WTC11 (cell line): ENCODE measurements at regions not wholly inside any gene's neighbourhood (a gene's known extent, or its start where the extent isn't known, plus 50 kb on each side); places are given as distances from the start of the nearest gene placed in this dataset.

ENCODE experiments used
- ATAC-seq: fragments of 200-7000 bp; cut with Tn5 transposase; 2 replicates; pipeline ENCODE4 v1.10.0; 2021; ENCODE audit warnings: mild to moderate bottlenecking, moderate library complexity
- CTCF ChIA-PET: fragments of 300-600 bp; sonication (Branson Sonifier 250); formaldehyde crosslinking; loops from one replicate; lab custom pipeline; 2021; ENCODE audit warnings: antibody characterized with exemption; lab: Charles Lee
- POLR2A ChIA-PET: fragments of 350-600 bp; sonication (Branson Sonifier 250); formaldehyde crosslinking; loops from one replicate; lab custom pipeline; 2021; ENCODE audit warnings: antibody characterized with exemption; lab: Charles Lee
- DNase-seq: peaks from one replicate; pipeline ENCODE4 v3.0.0; 2021; ENCODE audit warnings: low spot score
- H3K27ac Mint-ChIP-seq: 2 replicates; pipeline ENCODE4 v1.8.0; 2021; ENCODE audit warnings: mixed read lengths
- H3K27me3 Mint-ChIP-seq: 2 replicates; pipeline ENCODE4 v1.8.0; 2021; ENCODE audit warnings: low read depth, mild to moderate bottlenecking, moderate library complexity, mixed read lengths
- H3K36me3 Mint-ChIP-seq: 2 replicates; pipeline ENCODE4 v1.8.0; 2021; ENCODE audit warnings: mixed read lengths
- H3K4me1 Mint-ChIP-seq: 2 replicates; pipeline ENCODE4 v1.8.0; 2022; ENCODE audit warnings: mixed read lengths
- H3K4me3 Mint-ChIP-seq: 2 replicates; pipeline ENCODE4 v1.8.0; 2021; ENCODE audit warnings: mild to moderate bottlenecking, moderate library complexity, mixed read lengths
- H3K9me3 Mint-ChIP-seq: 2 replicates; pipeline ENCODE4 v1.8.0; 2021; ENCODE audit warnings: mixed read lengths
- EMX1 ChIP-seq: fragments of 250-450 bp; sonication (Bioruptor Pico); IDR thresholded peaks from 2 replicates; pipeline ENCODE4 v1.8.0; 2021; ENCODE audit warnings: mild to moderate bottlenecking
- FOXJ3 ChIP-seq: sonication (generic); formaldehyde crosslinking; IDR thresholded peaks from 2 replicates; pipeline ENCODE4 v1.9.0; 2021; ENCODE audit warnings: missing genetic modification reagents, mild to moderate bottlenecking, borderline replicate concordance
- GABPB1 ChIP-seq: sonication (generic); formaldehyde crosslinking; IDR thresholded peaks from 2 replicates; pipeline ENCODE4 v1.8.1; 2023; ENCODE audit warnings: mild to moderate bottlenecking, missing genetic modification reagents
- GRHL2 ChIP-seq: fragments of 250-450 bp; sonication (Bioruptor Pico); IDR thresholded peaks from 2 replicates; pipeline ENCODE4 v1.8.0; 2022; ENCODE audit warnings: mild to moderate bottlenecking, moderate library complexity; ENCODE audit not compliant: insufficient replicate concordance, severe bottlenecking
- GTF2I ChIP-seq: fragments of 250-450 bp; sonication (Bioruptor Pico); conservative IDR thresholded peaks from 2 replicates; pipeline ENCODE4 v1.4.0; 2021; ENCODE audit warnings: mild to moderate bottlenecking
- MXD4 ChIP-seq: fragments of 250-450 bp; sonication (Bioruptor Pico); IDR thresholded peaks from 2 replicates; pipeline ENCODE4 v1.8.0; 2021; ENCODE audit warnings: mild to moderate bottlenecking, moderate library complexity, borderline replicate concordance
- NFATC4 ChIP-seq: fragments of 250-450 bp; sonication (Bioruptor Pico); IDR thresholded peaks from 2 replicates; pipeline ENCODE4 v1.9.0; 2021; ENCODE audit warnings: mild to moderate bottlenecking
- NFE2L1 ChIP-seq: sonication (generic); formaldehyde crosslinking; IDR thresholded peaks from 2 replicates; pipeline ENCODE4 v1.8.1; 2023; ENCODE audit warnings: missing genetic modification reagents
- NR3C1 ChIP-seq: sonication (generic); formaldehyde crosslinking; conservative IDR thresholded peaks from 2 replicates; pipeline ENCODE4 v1.8.1; 2023; ENCODE audit warnings: low read depth, mild to moderate bottlenecking, missing genetic modification reagents
- SMAD4 ChIP-seq: sonication (generic); formaldehyde crosslinking; IDR thresholded peaks from 2 replicates; pipeline ENCODE4 v1.8.0; 2022; ENCODE audit warnings: mild to moderate bottlenecking, missing genetic modification reagents
- SOX15 ChIP-seq: fragments of 250-450 bp; sonication (Bioruptor Pico); IDR thresholded peaks from 2 replicates; pipeline ENCODE4 v1.9.0; 2021; ENCODE audit warnings: mild to moderate bottlenecking
- ZNF219 ChIP-seq: sonication (generic); formaldehyde crosslinking; IDR thresholded peaks from 2 replicates; pipeline ENCODE4 v1.8.0; 2023; ENCODE audit warnings: missing genetic modification reagents, mild to moderate bottlenecking, borderline replicate concordance
- ZNF263 ChIP-seq: sonication (generic); formaldehyde crosslinking; IDR thresholded peaks from 2 replicates; pipeline ENCODE4 v1.8.1; 2022; ENCODE audit warnings: low read depth, mild to moderate bottlenecking, moderate library complexity, missing genetic modification reagents
- ZNF396 ChIP-seq: fragments of 250-450 bp; sonication (Bioruptor Pico); IDR thresholded peaks from 2 replicates; pipeline ENCODE4 v1.8.0; 2021; ENCODE audit warnings: mild to moderate bottlenecking, moderate library complexity, borderline replicate concordance
- TF ChIP-seq, protein P1 (sequence below): fragments of 200-600 bp; IDR thresholded peaks from 2 replicates; pipeline ENCODE4 v1.8.0; 2022; ENCODE audit warnings: antibody characterized with exemption
- TF ChIP-seq, protein P2 (sequence below): fragments of 250-450 bp; sonication (Bioruptor Pico); conservative IDR thresholded peaks from 2 replicates; pipeline ENCODE4 v1.9.0; 2021; ENCODE audit warnings: mild to moderate bottlenecking
- TF ChIP-seq, protein P3 (sequence below): sonication (generic); formaldehyde crosslinking; IDR thresholded peaks from 2 replicates; pipeline ENCODE4 v1.8.1; 2023; ENCODE audit warnings: mild to moderate bottlenecking, moderate library complexity, missing genetic modification reagents
- TF ChIP-seq, protein P4 (sequence below): fragments of 250-450 bp; sonication (Bioruptor Pico); IDR thresholded peaks from 2 replicates; pipeline ENCODE4 v2.1.2; 2022; ENCODE audit warnings: mild to moderate bottlenecking, moderate library complexity
- TF ChIP-seq, protein P5 (sequence below): sonication (generic); formaldehyde crosslinking; IDR thresholded peaks from 2 replicates; pipeline ENCODE4 v1.8.0; 2022; ENCODE audit warnings: mild to moderate bottlenecking, missing genetic modification reagents
- TF ChIP-seq, protein P6 (sequence below): sonication (generic); formaldehyde crosslinking; IDR thresholded peaks from 2 replicates; pipeline ENCODE4 v1.8.1; 2023; ENCODE audit warnings: mild to moderate bottlenecking, missing genetic modification reagents, moderate library complexity

DNA sequence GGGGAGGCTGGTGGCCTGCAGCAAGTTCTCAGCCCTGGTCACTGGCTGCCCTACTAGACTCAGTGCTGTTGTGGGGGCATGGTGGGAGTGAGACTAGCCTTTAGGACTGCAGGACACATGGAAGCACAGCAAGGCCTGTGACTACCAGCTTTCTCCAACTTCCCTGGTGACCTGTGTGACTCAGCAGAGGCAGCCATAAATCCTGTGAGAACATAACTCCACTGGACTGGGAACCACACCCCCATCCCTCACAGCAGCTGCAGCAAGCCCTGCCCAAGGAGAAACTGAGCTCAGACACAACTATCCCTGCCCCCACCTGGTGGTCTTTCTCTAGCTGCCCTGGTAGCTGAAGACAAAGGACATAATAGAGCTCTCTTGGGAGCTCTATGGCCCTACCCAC, 111.3 kb downstream of the DCLK3 start (continued):
- TF ChIP-seq, protein P1, sequence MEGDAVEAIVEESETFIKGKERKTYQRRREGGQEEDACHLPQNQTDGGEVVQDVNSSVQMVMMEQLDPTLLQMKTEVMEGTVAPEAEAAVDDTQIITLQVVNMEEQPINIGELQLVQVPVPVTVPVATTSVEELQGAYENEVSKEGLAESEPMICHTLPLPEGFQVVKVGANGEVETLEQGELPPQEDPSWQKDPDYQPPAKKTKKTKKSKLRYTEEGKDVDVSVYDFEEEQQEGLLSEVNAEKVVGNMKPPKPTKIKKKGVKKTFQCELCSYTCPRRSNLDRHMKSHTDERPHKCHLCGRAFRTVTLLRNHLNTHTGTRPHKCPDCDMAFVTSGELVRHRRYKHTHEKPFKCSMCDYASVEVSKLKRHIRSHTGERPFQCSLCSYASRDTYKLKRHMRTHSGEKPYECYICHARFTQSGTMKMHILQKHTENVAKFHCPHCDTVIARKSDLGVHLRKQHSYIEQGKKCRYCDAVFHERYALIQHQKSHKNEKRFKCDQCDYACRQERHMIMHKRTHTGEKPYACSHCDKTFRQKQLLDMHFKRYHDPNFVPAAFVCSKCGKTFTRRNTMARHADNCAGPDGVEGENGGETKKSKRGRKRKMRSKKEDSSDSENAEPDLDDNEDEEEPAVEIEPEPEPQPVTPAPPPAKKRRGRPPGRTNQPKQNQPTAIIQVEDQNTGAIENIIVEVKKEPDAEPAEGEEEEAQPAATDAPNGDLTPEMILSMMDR, result no peak
- TF ChIP-seq ZNF263 (CRISPR knock-in tag) (no peak), MXD4 (CRISPR knock-in tag) (no peak), GABPB1 (no peak), SOX15 (CRISPR knock-in tag) (no peak)
- TF ChIP-seq, protein P2, sequence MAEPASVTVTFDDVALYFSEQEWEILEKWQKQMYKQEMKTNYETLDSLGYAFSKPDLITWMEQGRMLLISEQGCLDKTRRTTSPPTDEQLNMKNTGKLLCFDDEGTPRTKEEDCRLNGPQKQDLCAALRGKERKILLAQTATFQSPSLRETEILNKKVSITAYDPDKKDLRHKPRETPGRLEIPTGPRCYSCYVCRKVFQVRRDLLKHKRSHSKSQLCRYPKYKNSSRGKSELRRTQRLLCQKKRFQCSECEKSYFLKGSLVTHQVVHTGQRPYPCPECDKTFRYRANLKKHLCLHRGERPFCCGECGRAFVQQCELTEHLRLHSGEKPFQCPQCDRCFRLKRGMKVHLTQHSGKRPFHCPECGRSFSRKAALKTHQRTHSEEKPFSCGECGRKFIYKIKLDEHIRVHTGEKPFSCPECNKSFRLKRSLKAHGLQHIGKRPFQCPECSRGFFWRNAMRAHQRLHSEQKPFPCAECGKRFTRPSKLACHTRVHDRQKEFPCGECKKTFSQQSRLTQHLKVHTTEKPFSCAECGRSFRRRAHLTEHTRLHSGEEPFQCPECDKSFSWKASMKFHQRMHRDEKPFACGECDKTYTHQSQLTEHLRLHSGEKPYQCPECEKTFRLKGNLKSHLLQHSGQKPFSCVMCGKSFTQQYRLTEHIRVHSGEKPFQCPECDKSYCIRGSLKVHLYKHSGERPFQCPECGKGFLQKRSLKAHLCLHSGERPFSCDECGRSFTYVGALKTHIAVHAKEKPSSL (CRISPR knock-in tag), result no peak
- TF ChIP-seq, protein P3, sequence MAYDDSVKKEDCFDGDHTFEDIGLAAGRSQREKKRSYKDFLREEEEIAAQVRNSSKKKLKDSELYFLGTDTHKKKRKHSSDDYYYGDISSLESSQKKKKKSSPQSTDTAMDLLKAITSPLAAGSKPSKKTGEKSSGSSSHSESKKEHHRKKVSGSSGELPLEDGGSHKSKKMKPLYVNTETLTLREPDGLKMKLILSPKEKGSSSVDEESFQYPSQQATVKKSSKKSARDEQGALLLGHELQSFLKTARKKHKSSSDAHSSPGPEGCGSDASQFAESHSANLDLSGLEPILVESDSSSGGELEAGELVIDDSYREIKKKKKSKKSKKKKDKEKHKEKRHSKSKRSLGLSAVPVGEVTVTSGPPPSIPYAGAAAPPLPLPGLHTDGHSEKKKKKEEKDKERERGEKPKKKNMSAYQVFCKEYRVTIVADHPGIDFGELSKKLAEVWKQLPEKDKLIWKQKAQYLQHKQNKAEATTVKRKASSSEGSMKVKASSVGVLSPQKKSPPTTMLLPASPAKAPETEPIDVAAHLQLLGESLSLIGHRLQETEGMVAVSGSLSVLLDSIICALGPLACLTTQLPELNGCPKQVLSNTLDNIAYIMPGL (CRISPR knock-in tag), result no peak

DNA sequence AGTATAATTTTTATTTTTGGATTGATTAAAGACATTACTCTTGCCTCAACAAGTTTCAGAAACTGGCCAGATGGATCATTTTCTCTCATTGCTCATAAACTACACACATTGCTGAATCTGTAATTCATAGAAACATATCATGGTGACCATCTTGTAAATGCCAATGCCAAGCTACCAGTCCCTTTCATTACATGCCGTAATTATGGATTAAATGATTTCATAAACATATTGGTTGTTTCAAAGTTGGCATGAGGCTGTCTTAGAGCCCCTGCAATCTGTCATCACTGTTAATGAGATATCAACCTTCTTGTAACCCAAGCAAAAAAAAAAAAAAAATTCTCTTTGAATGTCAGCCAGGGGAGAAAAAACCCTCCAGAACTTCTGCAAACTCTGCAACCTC, 112.2 kb downstream of the DCLK3 start:
- CTCF ChIA-PET, result no interaction called here
- H3K36me3 Mint-ChIP-seq, result no peaks in the 10 kb centered on the region

DNA sequence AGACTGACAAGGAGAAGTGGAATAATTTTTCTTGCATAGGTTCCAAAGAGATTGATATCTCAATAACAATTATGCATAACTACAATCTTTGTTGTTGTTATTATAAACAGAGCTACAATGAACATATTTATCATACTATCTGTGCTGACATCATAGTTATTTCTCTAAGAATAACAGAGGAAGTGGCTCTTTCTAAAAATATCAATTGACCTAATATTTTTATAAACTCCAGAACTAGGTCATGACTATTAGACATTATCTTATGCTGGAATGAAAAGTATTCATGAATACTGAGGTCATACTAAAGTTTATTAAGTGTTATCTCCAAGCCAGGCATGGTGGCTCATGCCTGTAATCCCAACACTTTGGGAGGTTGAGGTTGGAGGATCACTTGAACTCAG, 114.1 kb downstream of the DCLK3 start:
- no peaks in the 10 kb centered on the region for H3K27me3 Mint-ChIP-seq
- no peak overlapping the region for H3K4me3 Mint-ChIP-seq
- ChIA-PET POLR2A (no interaction called here), CTCF (no interaction called here)
- H3K27ac Mint-ChIP-seq, result no peak overlapping the region
- no peaks in the 10 kb centered on the region for H3K36me3 Mint-ChIP-seq
- no peak for ATAC-seq
- no peak for DNase-seq
- peaks cover 2% of the 10 kb centered on the region; the same call in 1 of the 2 replicates for H3K4me1 Mint-ChIP-seq
- peaks cover 7% of the 10 kb centered on the region for H3K9me3 Mint-ChIP-seq
- TF ChIP-seq, protein P4, sequence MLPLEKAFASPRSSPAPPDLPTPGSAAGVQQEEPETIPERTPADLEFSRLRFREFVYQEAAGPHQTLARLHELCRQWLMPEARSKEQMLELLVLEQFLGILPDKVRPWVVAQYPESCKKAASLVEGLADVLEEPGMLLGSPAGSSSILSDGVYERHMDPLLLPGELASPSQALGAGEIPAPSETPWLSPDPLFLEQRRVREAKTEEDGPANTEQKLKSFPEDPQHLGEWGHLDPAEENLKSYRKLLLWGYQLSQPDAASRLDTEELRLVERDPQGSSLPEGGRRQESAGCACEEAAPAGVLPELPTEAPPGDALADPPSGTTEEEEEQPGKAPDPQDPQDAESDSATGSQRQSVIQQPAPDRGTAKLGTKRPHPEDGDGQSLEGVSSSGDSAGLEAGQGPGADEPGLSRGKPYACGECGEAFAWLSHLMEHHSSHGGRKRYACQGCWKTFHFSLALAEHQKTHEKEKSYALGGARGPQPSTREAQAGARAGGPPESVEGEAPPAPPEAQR, result no peak
- no peak for TF ChIP-seq SMAD4 (CRISPR knock-in tag)
- no peak for TF ChIP-seq NFE2L1 (CRISPR knock-in tag)
- TF ChIP-seq NFATC4 (CRISPR knock-in tag), result no peak
- TF ChIP-seq EMX1 (CRISPR knock-in tag), result no peak
- no peak for TF ChIP-seq ZNF219 (CRISPR knock-in tag)
- TF ChIP-seq GRHL2 (CRISPR knock-in tag), result no peak
- TF ChIP-seq FOXJ3, result no peak

More for the DNA sequence above, 112.2 kb downstream of the DCLK3 start:
- no peak for DNase-seq
- peaks cover 7% of the 10 kb centered on the region for H3K9me3 Mint-ChIP-seq
- H3K27me3 Mint-ChIP-seq, result no peaks in the 10 kb centered on the region
- H3K4me3 Mint-ChIP-seq, result no peak overlapping the region
- H3K27ac Mint-ChIP-seq, result no peak overlapping the region
- no peak for ATAC-seq
- H3K4me1 Mint-ChIP-seq, result peaks cover 2% of the 10 kb centered on the region; the same call in 1 of the 2 replicates
- POLR2A ChIA-PET, result no interaction called here
- TF ChIP-seq GTF2I (CRISPR knock-in tag) (no peak), NR3C1 (CRISPR knock-in tag) (no peak), ZNF396 (CRISPR knock-in tag) (no peak)
- TF ChIP-seq, protein P5, sequence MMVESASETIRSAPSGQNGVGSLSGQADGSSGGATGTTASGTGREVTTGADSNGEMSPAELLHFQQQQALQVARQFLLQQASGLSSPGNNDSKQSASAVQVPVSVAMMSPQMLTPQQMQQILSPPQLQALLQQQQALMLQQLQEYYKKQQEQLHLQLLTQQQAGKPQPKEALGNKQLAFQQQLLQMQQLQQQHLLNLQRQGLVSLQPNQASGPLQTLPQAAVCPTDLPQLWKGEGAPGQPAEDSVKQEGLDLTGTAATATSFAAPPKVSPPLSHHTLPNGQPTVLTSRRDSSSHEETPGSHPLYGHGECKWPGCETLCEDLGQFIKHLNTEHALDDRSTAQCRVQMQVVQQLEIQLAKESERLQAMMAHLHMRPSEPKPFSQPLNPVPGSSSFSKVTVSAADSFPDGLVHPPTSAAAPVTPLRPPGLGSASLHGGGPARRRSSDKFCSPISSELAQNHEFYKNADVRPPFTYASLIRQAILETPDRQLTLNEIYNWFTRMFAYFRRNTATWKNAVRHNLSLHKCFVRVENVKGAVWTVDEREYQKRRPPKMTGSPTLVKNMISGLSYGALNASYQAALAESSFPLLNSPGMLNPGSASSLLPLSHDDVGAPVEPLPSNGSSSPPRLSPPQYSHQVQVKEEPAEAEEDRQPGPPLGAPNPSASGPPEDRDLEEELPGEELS, result no peak
- TF ChIP-seq, protein P6, sequence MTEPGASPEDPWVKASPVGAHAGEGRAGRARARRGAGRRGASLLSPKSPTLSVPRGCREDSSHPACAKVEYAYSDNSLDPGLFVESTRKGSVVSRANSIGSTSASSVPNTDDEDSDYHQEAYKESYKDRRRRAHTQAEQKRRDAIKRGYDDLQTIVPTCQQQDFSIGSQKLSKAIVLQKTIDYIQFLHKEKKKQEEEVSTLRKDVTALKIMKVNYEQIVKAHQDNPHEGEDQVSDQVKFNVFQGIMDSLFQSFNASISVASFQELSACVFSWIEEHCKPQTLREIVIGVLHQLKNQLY, result no peak
